ENCODE measurements at regions not wholly inside any gene's neighbourhood (a gene's known extent, or its start where the extent isn't known, plus 50 kb on each side); places are given as distances from the start of the nearest gene placed in this dataset.

DNA sequence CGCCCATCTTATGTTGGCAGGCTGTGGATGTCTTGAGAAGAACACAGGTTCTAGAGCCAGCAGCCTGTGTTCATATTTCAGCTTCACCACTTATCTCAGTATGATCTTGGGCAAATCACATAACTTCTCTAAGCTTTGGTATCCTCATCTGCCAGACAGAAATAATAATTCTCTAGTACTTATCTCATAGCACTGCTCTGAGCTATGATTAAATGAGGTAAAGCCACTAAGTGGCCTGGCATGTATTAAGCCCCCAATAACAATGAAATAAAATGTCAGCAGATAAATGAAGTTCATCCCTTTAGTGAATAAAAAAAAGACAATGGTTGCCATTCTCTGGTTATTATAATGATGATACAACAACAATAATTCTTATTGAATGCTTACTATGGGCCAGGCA, 104.9 kb upstream of the EEA1 start:
- Histone ChIP-seq H3K4me2 (no peak overlapping the region), H2AFZ (peak overlapping the region; percentile 69; the same call in 1 of the 2 replicates), H3K79me2 (replicated peaks; ENCODE audit: insufficient read depth) (no peaks in the 10 kb centered on the region), H3K4me1 (ENCODE audit: insufficient read depth) (0 out of 2 replicates have a peak, but pooled peaks cover 6% of the 10 kb centered on the region), H4K20me1 (replicated peaks; ENCODE audit: insufficient read depth) (no peaks in the 10 kb centered on the region), H3K4me3 (no peak overlapping the region), H3K36me3 (ENCODE audit: insufficient read depth) (no peaks in the 10 kb centered on the region), H3K9me2 (ENCODE audit: insufficient read depth) (0 out of 2 replicates have a peak, but pooled peaks cover 11% of the 10 kb centered on the region), H3K27ac (ENCODE audit: low read depth) (no peak overlapping the region), H3F3A (replicated peaks; ENCODE audit: low read depth) (no peaks in the 10 kb centered on the region), H3K27me3 (ENCODE audit: insufficient read depth) (no peaks in the 10 kb centered on the region)
- no peak overlapping the region for H3K27ac Mint-ChIP-seq
- ATAC-seq (no peak), DNase-seq (ENCODE audit: low spot score) (no peak)
- no peaks in the 10 kb centered on the region for H3K27me3 Mint-ChIP-seq (ENCODE audit: insufficient read depth, low read depth, poor library complexity)
- TF ChIP-seq, protein P1, sequence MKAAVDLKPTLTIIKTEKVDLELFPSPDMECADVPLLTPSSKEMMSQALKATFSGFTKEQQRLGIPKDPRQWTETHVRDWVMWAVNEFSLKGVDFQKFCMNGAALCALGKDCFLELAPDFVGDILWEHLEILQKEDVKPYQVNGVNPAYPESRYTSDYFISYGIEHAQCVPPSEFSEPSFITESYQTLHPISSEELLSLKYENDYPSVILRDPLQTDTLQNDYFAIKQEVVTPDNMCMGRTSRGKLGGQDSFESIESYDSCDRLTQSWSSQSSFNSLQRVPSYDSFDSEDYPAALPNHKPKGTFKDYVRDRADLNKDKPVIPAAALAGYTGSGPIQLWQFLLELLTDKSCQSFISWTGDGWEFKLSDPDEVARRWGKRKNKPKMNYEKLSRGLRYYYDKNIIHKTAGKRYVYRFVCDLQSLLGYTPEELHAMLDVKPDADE (IDR thresholded peaks at IDR 0.05) = no peak
- no peak for TF ChIP-seq EZH2phosphoT487 (IDR thresholded peaks at IDR 0.05; ENCODE audit: unreplicated experiment)
- H3K36me3 Mint-ChIP-seq (ENCODE audit: low read depth) = peaks cover 3% of the 10 kb centered on the region; the same call in 1 of the 3 replicates
- H3K9me3 Mint-ChIP-seq = no peaks in the 10 kb centered on the region
- H3K4me1 Mint-ChIP-seq = no peaks in the 10 kb centered on the region
- no peak overlapping the region for H3K4me3 Mint-ChIP-seq

DNA sequence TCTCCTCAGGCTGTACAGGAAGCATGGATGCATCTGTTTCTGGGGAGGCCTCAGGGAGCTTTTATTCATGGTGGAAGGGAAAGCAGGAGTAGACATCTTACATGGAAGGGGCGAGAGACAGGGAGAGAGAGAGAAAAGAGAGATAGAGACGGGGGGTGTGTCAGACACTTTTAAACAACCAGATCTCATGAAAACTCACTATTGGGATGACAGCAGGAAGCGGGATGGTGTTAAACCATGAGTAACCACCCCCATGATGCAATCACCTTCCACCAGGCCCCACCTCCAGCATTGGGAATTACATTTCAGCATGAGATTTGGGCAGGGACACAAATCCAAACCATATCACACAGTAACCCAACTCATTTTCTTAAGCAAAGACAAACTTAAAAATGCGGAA, 110.0 kb upstream of the EEA1 start:
- H3K4me3 Mint-ChIP-seq = no peak overlapping the region
- H3K27ac Mint-ChIP-seq = no peak overlapping the region; the same call in 1 of the 2 replicates
- peaks cover 3% of the 10 kb centered on the region; the same call in 1 of the 3 replicates for H3K36me3 Mint-ChIP-seq (ENCODE audit: low read depth)
- Histone ChIP-seq H3K4me3 (no peak overlapping the region), H3K4me1 (ENCODE audit: insufficient read depth) (no peaks in the 10 kb centered on the region; the same call in 1 of the 2 replicates), H4K20me1 (replicated peaks; ENCODE audit: insufficient read depth) (no peaks in the 10 kb centered on the region), H3K4me2 (no peak overlapping the region), H3K79me2 (replicated peaks; ENCODE audit: insufficient read depth) (no peaks in the 10 kb centered on the region), H3K27ac (ENCODE audit: low read depth) (no peak overlapping the region), H3K36me3 (ENCODE audit: insufficient read depth) (no peaks in the 10 kb centered on the region), H3K27me3 (ENCODE audit: insufficient read depth) (no peaks in the 10 kb centered on the region), H2AFZ (0 out of 2 replicates have a peak overlapping the region, but pooled peaks have one; percentile 76), H3F3A (replicated peaks; ENCODE audit: low read depth) (no peaks in the 10 kb centered on the region), H3K9me2 (ENCODE audit: insufficient read depth) (0 out of 2 replicates have a peak, but pooled peaks cover 16% of the 10 kb centered on the region)
- DNase-seq (ENCODE audit: low spot score) (no peak), ATAC-seq (no peak)
- H3K9me3 Mint-ChIP-seq = no peaks in the 10 kb centered on the region
- no peaks in the 10 kb centered on the region for H3K27me3 Mint-ChIP-seq (ENCODE audit: insufficient read depth, low read depth, poor library complexity)
- H3K4me1 Mint-ChIP-seq = no peaks in the 10 kb centered on the region; the same call in 1 of the 3 replicates
- TF ChIP-seq ZNF331 (CRISPR knock-in tag; IDR thresholded peaks at IDR 0.05; ENCODE audit: low read depth) (no peak), JUNB (IDR thresholded peaks at IDR 0.05; ENCODE audit: unreplicated experiment) (no peak), NANOG (IDR thresholded peaks at IDR 0.05; ENCODE audit: borderline replicate concordance) (no peak), CREB1 (CRISPR knock-in tag; IDR thresholded peaks at IDR 0.05; ENCODE audit: low read depth) (no peak), EZH2phosphoT487 (IDR thresholded peaks at IDR 0.05; ENCODE audit: unreplicated experiment) (no peak), STAT1 (IDR thresholded peaks at IDR 0.05; ENCODE audit: unreplicated experiment) (no peak)
- TF ChIP-seq, protein P1 (IDR thresholded peaks at IDR 0.05) = no peak
- TF ChIP-seq, protein P2, sequence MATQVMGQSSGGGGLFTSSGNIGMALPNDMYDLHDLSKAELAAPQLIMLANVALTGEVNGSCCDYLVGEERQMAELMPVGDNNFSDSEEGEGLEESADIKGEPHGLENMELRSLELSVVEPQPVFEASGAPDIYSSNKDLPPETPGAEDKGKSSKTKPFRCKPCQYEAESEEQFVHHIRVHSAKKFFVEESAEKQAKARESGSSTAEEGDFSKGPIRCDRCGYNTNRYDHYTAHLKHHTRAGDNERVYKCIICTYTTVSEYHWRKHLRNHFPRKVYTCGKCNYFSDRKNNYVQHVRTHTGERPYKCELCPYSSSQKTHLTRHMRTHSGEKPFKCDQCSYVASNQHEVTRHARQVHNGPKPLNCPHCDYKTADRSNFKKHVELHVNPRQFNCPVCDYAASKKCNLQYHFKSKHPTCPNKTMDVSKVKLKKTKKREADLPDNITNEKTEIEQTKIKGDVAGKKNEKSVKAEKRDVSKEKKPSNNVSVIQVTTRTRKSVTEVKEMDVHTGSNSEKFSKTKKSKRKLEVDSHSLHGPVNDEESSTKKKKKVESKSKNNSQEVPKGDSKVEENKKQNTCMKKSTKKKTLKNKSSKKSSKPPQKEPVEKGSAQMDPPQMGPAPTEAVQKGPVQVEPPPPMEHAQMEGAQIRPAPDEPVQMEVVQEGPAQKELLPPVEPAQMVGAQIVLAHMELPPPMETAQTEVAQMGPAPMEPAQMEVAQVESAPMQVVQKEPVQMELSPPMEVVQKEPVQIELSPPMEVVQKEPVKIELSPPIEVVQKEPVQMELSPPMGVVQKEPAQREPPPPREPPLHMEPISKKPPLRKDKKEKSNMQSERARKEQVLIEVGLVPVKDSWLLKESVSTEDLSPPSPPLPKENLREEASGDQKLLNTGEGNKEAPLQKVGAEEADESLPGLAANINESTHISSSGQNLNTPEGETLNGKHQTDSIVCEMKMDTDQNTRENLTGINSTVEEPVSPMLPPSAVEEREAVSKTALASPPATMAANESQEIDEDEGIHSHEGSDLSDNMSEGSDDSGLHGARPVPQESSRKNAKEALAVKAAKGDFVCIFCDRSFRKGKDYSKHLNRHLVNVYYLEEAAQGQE (IDR thresholded peaks at IDR 0.05; ENCODE audit: unreplicated experiment) = no peak
- TF ChIP-seq, protein P3, sequence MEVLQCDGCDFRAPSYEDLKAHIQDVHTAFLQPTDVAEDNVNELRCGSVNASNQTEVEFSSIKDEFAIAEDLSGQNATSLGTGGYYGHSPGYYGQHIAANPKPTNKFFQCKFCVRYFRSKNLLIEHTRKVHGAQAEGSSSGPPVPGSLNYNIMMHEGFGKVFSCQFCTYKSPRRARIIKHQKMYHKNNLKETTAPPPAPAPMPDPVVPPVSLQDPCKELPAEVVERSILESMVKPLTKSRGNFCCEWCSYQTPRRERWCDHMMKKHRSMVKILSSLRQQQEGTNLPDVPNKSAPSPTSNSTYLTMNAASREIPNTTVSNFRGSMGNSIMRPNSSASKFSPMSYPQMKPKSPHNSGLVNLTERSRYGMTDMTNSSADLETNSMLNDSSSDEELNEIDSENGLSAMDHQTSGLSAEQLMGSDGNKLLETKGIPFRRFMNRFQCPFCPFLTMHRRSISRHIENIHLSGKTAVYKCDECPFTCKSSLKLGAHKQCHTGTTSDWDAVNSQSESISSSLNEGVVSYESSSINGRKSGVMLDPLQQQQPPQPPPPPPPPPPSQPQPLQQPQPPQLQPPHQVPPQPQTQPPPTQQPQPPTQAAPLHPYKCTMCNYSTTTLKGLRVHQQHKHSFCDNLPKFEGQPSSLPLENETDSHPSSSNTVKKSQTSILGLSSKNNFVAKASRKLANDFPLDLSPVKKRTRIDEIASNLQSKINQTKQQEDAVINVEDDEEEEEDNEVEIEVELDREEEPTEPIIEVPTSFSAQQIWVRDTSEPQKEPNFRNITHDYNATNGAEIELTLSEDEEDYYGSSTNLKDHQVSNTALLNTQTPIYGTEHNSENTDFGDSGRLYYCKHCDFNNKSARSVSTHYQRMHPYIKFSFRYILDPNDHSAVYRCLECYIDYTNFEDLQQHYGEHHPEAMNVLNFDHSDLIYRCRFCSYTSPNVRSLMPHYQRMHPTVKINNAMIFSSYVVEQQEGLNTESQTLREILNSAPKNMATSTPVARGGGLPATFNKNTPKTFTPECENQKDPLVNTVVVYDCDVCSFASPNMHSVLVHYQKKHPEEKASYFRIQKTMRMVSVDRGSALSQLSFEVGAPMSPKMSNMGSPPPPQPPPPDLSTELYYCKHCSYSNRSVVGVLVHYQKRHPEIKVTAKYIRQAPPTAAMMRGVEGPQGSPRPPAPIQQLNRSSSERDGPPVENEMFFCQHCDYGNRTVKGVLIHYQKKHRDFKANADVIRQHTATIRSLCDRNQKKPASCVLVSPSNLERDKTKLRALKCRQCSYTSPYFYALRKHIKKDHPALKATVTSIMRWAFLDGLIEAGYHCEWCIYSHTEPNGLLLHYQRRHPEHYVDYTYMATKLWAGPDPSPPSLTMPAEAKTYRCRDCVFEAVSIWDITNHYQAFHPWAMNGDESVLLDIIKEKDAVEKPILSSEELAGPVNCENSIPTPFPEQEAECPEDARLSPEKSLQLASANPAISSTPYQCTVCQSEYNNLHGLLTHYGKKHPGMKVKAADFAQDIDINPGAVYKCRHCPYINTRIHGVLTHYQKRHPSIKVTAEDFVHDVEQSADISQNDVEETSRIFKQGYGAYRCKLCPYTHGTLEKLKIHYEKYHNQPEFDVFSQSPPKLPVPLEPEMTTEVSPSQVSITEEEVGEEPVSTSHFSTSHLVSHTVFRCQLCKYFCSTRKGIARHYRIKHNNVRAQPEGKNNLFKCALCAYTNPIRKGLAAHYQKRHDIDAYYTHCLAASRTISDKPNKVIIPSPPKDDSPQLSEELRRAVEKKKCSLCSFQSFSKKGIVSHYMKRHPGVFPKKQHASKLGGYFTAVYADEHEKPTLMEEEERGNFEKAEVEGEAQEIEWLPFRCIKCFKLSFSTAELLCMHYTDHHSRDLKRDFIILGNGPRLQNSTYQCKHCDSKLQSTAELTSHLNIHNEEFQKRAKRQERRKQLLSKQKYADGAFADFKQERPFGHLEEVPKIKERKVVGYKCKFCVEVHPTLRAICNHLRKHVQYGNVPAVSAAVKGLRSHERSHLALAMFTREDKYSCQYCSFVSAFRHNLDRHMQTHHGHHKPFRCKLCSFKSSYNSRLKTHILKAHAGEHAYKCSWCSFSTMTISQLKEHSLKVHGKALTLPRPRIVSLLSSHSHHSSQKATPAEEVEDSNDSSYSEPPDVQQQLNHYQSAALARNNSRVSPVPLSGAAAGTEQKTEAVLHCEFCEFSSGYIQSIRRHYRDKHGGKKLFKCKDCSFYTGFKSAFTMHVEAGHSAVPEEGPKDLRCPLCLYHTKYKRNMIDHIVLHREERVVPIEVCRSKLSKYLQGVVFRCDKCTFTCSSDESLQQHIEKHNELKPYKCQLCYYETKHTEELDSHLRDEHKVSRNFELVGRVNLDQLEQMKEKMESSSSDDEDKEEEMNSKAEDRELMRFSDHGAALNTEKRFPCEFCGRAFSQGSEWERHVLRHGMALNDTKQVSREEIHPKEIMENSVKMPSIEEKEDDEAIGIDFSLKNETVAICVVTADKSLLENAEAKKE (CRISPR knock-in tag; IDR thresholded peaks at IDR 0.05) = no peak
